ENCODE measurements at regions not wholly inside any gene's neighbourhood (a gene's known extent, or its start where the extent isn't known, plus 50 kb on each side); places are given as distances from the start of the nearest gene placed in this dataset.

GRCh38 chr14:71300566-71301330, 393.5 kb downstream of the PCNX1 start (continued):
- TF ChIP-seq, protein P1, sequence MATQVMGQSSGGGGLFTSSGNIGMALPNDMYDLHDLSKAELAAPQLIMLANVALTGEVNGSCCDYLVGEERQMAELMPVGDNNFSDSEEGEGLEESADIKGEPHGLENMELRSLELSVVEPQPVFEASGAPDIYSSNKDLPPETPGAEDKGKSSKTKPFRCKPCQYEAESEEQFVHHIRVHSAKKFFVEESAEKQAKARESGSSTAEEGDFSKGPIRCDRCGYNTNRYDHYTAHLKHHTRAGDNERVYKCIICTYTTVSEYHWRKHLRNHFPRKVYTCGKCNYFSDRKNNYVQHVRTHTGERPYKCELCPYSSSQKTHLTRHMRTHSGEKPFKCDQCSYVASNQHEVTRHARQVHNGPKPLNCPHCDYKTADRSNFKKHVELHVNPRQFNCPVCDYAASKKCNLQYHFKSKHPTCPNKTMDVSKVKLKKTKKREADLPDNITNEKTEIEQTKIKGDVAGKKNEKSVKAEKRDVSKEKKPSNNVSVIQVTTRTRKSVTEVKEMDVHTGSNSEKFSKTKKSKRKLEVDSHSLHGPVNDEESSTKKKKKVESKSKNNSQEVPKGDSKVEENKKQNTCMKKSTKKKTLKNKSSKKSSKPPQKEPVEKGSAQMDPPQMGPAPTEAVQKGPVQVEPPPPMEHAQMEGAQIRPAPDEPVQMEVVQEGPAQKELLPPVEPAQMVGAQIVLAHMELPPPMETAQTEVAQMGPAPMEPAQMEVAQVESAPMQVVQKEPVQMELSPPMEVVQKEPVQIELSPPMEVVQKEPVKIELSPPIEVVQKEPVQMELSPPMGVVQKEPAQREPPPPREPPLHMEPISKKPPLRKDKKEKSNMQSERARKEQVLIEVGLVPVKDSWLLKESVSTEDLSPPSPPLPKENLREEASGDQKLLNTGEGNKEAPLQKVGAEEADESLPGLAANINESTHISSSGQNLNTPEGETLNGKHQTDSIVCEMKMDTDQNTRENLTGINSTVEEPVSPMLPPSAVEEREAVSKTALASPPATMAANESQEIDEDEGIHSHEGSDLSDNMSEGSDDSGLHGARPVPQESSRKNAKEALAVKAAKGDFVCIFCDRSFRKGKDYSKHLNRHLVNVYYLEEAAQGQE (IDR thresholded peaks at IDR 0.05; ENCODE audit: unreplicated experiment): no peak
- TF ChIP-seq EZH2 (IDR thresholded peaks at IDR 0.05; ENCODE audit: low read depth, unreplicated experiment) (no peak), ZNF331 (CRISPR knock-in tag; IDR thresholded peaks at IDR 0.05; ENCODE audit: low read depth) (no peak)

DNA sequence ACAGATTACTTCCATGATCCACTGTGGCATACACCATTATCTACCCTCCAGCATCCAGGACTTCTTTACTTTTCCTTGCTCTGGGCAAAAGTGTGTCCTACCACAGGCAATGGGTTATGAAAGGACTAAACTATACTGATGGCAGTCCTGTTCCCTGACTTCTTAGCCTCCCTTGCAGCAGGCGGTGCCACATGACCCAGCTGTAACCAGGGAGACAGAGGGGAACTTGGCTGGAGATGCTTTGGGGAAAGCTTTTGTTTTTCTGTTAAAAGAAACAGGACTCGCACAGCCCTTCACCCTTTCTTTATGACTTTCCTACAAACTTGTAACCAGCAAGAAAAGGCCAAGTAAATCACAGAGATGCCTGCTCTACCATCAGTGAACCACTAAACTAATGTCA, 394.4 kb downstream of the PCNX1 start:
- Histone ChIP-seq H3K4me1 (ENCODE audit: insufficient read depth) (no peaks in the 10 kb centered on the region), H3K27me3 (ENCODE audit: insufficient read depth) (no peaks in the 10 kb centered on the region), H4K20me1 (replicated peaks; ENCODE audit: insufficient read depth) (no peaks in the 10 kb centered on the region), H3K79me2 (replicated peaks; ENCODE audit: insufficient read depth) (no peaks in the 10 kb centered on the region), H3K4me2 (no peak overlapping the region), H3K4me3 (no peak overlapping the region), H3K9me2 (ENCODE audit: insufficient read depth) (no peaks in the 10 kb centered on the region; the same call in 1 of the 2 replicates), H3K27ac (ENCODE audit: low read depth) (no peak overlapping the region), H3F3A (replicated peaks; ENCODE audit: low read depth) (no peaks in the 10 kb centered on the region), H3K36me3 (ENCODE audit: insufficient read depth) (no peaks in the 10 kb centered on the region), H2AFZ (no peak overlapping the region)
- Mint-ChIP-seq H3K27ac (no peak overlapping the region), H3K27me3 (ENCODE audit: insufficient read depth, low read depth, poor library complexity) (no peaks in the 10 kb centered on the region), H3K9me3 (peaks cover 14% of the 10 kb centered on the region), H3K4me1 (no peaks in the 10 kb centered on the region), H3K4me3 (no peak overlapping the region), H3K36me3 (ENCODE audit: low read depth) (no peaks in the 10 kb centered on the region)
- ATAC-seq (no peak), DNase-seq (ENCODE audit: low spot score) (no peak)
- TF ChIP-seq ETS1 (IDR thresholded peaks at IDR 0.05) (no peak), CTCF (conservative IDR thresholded peaks at IDR 0.05; ENCODE audit: low read depth in 2 of 2) (no peak), STAT1 (IDR thresholded peaks at IDR 0.05; ENCODE audit: unreplicated experiment) (no peak), ZNF114 (CRISPR knock-in tag; IDR thresholded peaks at IDR 0.05) (no peak), POLR2AphosphoS5 (IDR thresholded peaks at IDR 0.05; ENCODE audit: low read depth) (no peak), JUNB (IDR thresholded peaks at IDR 0.05; ENCODE audit: unreplicated experiment) (no peak), ZNF462 (CRISPR knock-in tag; IDR thresholded peaks at IDR 0.05) (no peak), ZNF331 (CRISPR knock-in tag; IDR thresholded peaks at IDR 0.05; ENCODE audit: low read depth) (no peak), CREB1 (CRISPR knock-in tag; IDR thresholded peaks at IDR 0.05; ENCODE audit: low read depth) (no peak), NANOG (IDR thresholded peaks at IDR 0.05; ENCODE audit: borderline replicate concordance) (no peak), EZH2 (IDR thresholded peaks at IDR 0.05; ENCODE audit: low read depth, unreplicated experiment) (no peak)

Data from GM23338 (cell line).